OCI-LY7 (cell line): ENCODE measurements at regions not wholly inside any gene's neighbourhood (a gene's known extent, or its start where the extent isn't known, plus 50 kb on each side); places are given as distances from the start of the nearest gene placed in this dataset.
"Not testable (repeated sequence)": the region's sequence is repeated elsewhere in the genome, so short reads cannot be mapped to it uniquely, and the experiment has no call there.

ENCODE experiments used
- BruUV-seq: library from RNA; stranded (reverse); fragments of 400-500 nt; replicated peaks from 2 replicates; lab custom pipeline; 2021; lab: Mats Ljungman, UMichigan
- CTCF ChIA-PET: fragments of 300-600 bp; sonication (Branson Sonifier 250); formaldehyde crosslinking; loops from one replicate; lab custom pipeline; 2022; ENCODE audit warnings: antibody characterized with exemption; ENCODE audit not compliant: unreplicated experiment; lab: Charles Lee
- POLR2A ChIA-PET: fragments of 300-600 bp; sonication (Branson Sonifier 250); formaldehyde crosslinking; loops from one replicate; lab custom pipeline; 2022; ENCODE audit warnings: antibody characterized with exemption; lab: Charles Lee
- DNase-seq: peaks from one replicate; pipeline ENCODE4 v3.0.0-alpha.2; 2015; ENCODE audit warnings: low spot score
- H2AFZ ChIP-seq: fragments of 200-600 bp; sonication (generic), shearing (Covaris generic); 2 replicates; pipeline ENCODE4 v1.6.1; 2014; ENCODE audit warnings: mild to moderate bottlenecking, antibody characterized with exemption, low read length, moderate library complexity
- H3K27ac ChIP-seq: fragments of 200-600 bp; sonication (generic); 2 replicates; pipeline ENCODE4 v1.5.1; 2014; ENCODE audit warnings: mixed run types, low read depth, mild to moderate bottlenecking, moderate library complexity, low read length, inconsistent platforms; ENCODE audit not compliant: poor library complexity, severe bottlenecking
- H3K36me3 ChIP-seq: fragments of 200-600 bp; sonication (generic); 2 replicates; pipeline ENCODE4 v1.6.1; 2014; ENCODE audit warnings: mild to moderate bottlenecking, antibody characterized with exemption, low read length, moderate library complexity, mixed read lengths; ENCODE audit not compliant: insufficient read depth
- H3K4me1 ChIP-seq: fragments of 200-600 bp; sonication (generic); 2 replicates; pipeline ENCODE4 v1.5.1; 2014; ENCODE audit warnings: mild to moderate bottlenecking, low read length; ENCODE audit not compliant: insufficient read depth, poor library complexity, severe bottlenecking
- H3K4me2 ChIP-seq: fragments of 200-600 bp; sonication (generic); 2 replicates; pipeline ENCODE4 v1.6.1; 2014; ENCODE audit warnings: mild to moderate bottlenecking, low read length
- H3K4me3 ChIP-seq: fragments of 200-600 bp; sonication (generic); 2 replicates; pipeline ENCODE4 v1.5.1; 2014; ENCODE audit warnings: mild to moderate bottlenecking, low read depth, low read length; ENCODE audit not compliant: poor library complexity, severe bottlenecking
- H3K79me2 ChIP-seq: fragments of 200-600 bp; sonication (generic); 2 replicates; pipeline ENCODE4 v1.6.1; 2016; ENCODE audit warnings: low read depth, mild to moderate bottlenecking, low read length, moderate library complexity, mixed read lengths; ENCODE audit not compliant: insufficient read depth
- H3K9me2 ChIP-seq: fragments of 200-600 bp; sonication (generic); 2 replicates; pipeline ENCODE4 v1.6.1; 2016; ENCODE audit warnings: mild to moderate bottlenecking, low read length, mixed read lengths; ENCODE audit not compliant: insufficient read depth
- H3K9me3 ChIP-seq: fragments of 200-600 bp; sonication (generic); 2 replicates; pipeline ENCODE4 v1.6.1; 2014; ENCODE audit warnings: mild to moderate bottlenecking, mixed run types, low read length, mixed read lengths
- H4K20me1 ChIP-seq: fragments of 200-600 bp; sonication (generic); 2 replicates; pipeline ENCODE4 v1.6.1; 2014; ENCODE audit warnings: mild to moderate bottlenecking, antibody characterized with exemption, low read length, moderate library complexity, mixed read lengths; ENCODE audit not compliant: insufficient read depth
- CTCF ChIP-seq: fragments of 200-600 bp; sonication (generic); conservative IDR thresholded peaks from 2 replicates; pipeline ENCODE4 v1.5.1; 2014; ENCODE audit warnings: mild to moderate bottlenecking, antibody characterized with exemption, low read length, moderate library complexity, mixed read lengths
- EZH2phosphoT487 ChIP-seq: fragments of 200-600 bp; sonication (generic); IDR thresholded peaks from 2 replicates; pipeline ENCODE4 v1.6.1; 2018; ENCODE audit warnings: low read depth, borderline replicate concordance, mild to moderate bottlenecking, mixed run types, antibody characterized with exemption, low read length, moderate library complexity, mixed read lengths
- intact Hi-C: fragments of 100-400 bp; cut with micrococcal nuclease; formaldehyde crosslinking; loops from one replicate; pipeline ENCODE4 v1.10.0; 2022; ENCODE audit not compliant: unreplicated experiment

- H2AFZ ChIP-seq = no peak overlapping the region
- intact Hi-C loops = no loop called here
- H3K9me3 ChIP-seq = no peaks in the 10 kb centered on the region
- no peaks in the 10 kb centered on the region for H3K4me1 ChIP-seq
- no peaks in the 10 kb centered on the region for H4K20me1 ChIP-seq
- H3K4me2 ChIP-seq = no peak overlapping the region
- ChIA-PET POLR2A (interaction anchor here (0.7 kb wide), 1 partner anchor 115 kb away, joined by 3 read pairs; no protein-coding TSS in a partner anchor), CTCF (no interaction called here)
- no peak for DNase-seq
- no peaks in the 10 kb centered on the region for H3K36me3 ChIP-seq
- H3K9me2 ChIP-seq = no peaks in the 10 kb centered on the region
- no peak overlapping the region for H3K27ac ChIP-seq
- H3K79me2 ChIP-seq = no peaks in the 10 kb centered on the region
- H3K4me3 ChIP-seq = no peak overlapping the region
- TF ChIP-seq EZH2phosphoT487 = no peak
- TF ChIP-seq CTCF = no peak
- BruUV-seq = no TSS peak
Observed at GRCh38 chr16:35602116-35602515, 2142.7 kb downstream of the TP53TG3F start.

- H3K9me3 ChIP-seq, H3K79me2 ChIP-seq, H3K4me1 ChIP-seq, H3K4me3 ChIP-seq, CTCF ChIA-PET, H3K4me2 ChIP-seq, BruUV-seq, DNase-seq, H2AFZ ChIP-seq, H4K20me1 ChIP-seq, H3K27ac ChIP-seq, H3K36me3 ChIP-seq, intact Hi-C loops, H3K9me2 ChIP-seq: not testable (repeated sequence)
- POLR2A ChIA-PET = interaction anchor here (0.7 kb wide), 1 partner anchor 63 kb away, joined by 3 read pairs; no protein-coding TSS in a partner anchor
Observed at GRCh38 chr16:35603371-35603770, 2144.0 kb downstream of the TP53TG3F start.

GRCh38 chr16:35605921-35606320 lies 2146.5 kb downstream of the TP53TG3F start:
- Histone ChIP-seq H3K4me3 (no peak overlapping the region), H3K36me3 (no peaks in the 10 kb centered on the region), H3K4me1 (no peaks in the 10 kb centered on the region), H2AFZ (no peak overlapping the region), H3K4me2 (no peak overlapping the region), H3K27ac (no peak overlapping the region), H4K20me1 (no peaks in the 10 kb centered on the region), H3K79me2 (no peaks in the 10 kb centered on the region), H3K9me3 (no peaks in the 10 kb centered on the region), H3K9me2 (no peaks in the 10 kb centered on the region)
- CTCF ChIA-PET = no interaction called here
- DNase-seq = no peak
- TF ChIP-seq CTCF = no peak
- TF ChIP-seq EZH2phosphoT487 = no peak
- no TSS peak for BruUV-seq
- POLR2A ChIA-PET = no interaction called here
- intact Hi-C loops = no loop called here

GRCh38 chr16:35614883-35615282 lies 2155.5 kb downstream of the TP53TG3F start:
- H3K36me3 ChIP-seq, H3K4me2 ChIP-seq, CTCF ChIA-PET, POLR2A ChIA-PET, H3K9me2 ChIP-seq, H3K27ac ChIP-seq, H3K4me3 ChIP-seq, H4K20me1 ChIP-seq, H3K4me1 ChIP-seq, H2AFZ ChIP-seq, H3K9me3 ChIP-seq, intact Hi-C loops, BruUV-seq, H3K79me2 ChIP-seq: not testable (repeated sequence)
- peak; percentile 6 for DNase-seq

- H3K9me2 ChIP-seq, CTCF ChIA-PET, H3K27ac ChIP-seq, H2AFZ ChIP-seq, H4K20me1 ChIP-seq, intact Hi-C loops, H3K4me1 ChIP-seq, POLR2A ChIA-PET, BruUV-seq, DNase-seq, H3K9me3 ChIP-seq, H3K4me2 ChIP-seq, H3K4me3 ChIP-seq, H3K79me2 ChIP-seq, H3K36me3 ChIP-seq: not testable (repeated sequence)
Observed at GRCh38 chr16:35619176-35619575, 2159.8 kb downstream of the TP53TG3F start.
